Heart left ventricle (tissue), 16 donors: ENCODE measurements at regions not wholly inside any gene's neighbourhood (a gene's known extent, or its start where the extent isn't known, plus 50 kb on each side); places are given as distances from the start of the nearest gene placed in this dataset.

Source experiments
- ATAC-seq, 4 donors: fragments of 200-7000 bp; cut with Tn5 transposase; one replicate each; pipeline ENCODE4 v1.9.1; 2020 to 2022; ENCODE audit warnings: moderate library complexity in 4 of 4, mild to moderate bottlenecking in 3 of 4, moderate number of reproducible peaks in 1 of 4
- DNase-seq, 5 donors: peaks; one replicate each; pipeline ENCODE4 v3.0.0-alpha.2; 2020
- H3K27ac ChIP-seq, 12 donors: fragments of 200-600 bp; sonication (generic) in 4 of 12; one replicate each; pipeline versions ENCODE4 v1.5.0 to v1.8.0; 2016 to 2022; ENCODE audit warnings: mild to moderate bottlenecking in 2 of 12
- H3K27me3 ChIP-seq, 9 donors: fragments of 200-600 bp; sonication (generic) in 2 of 9; one replicate each; pipeline versions ENCODE4 v1.5.1 to v1.8.0; 2016 to 2022; ENCODE audit warnings: mild to moderate bottlenecking in 3 of 9
- H3K36me3 ChIP-seq, 9 donors: fragments of 200-600 bp; sonication (generic) in 2 of 9; one replicate each; pipeline versions ENCODE4 v1.5.0 to v1.8.0; 2018 to 2022; ENCODE audit warnings: mild to moderate bottlenecking in 2 of 9
- H3K4me1 ChIP-seq, 12 donors: fragments of 200-600 bp; sonication (generic) in 4 of 12; one replicate each; pipeline versions ENCODE4 v1.5.0 to v1.8.0; 2016 to 2022; ENCODE audit warnings: mild to moderate bottlenecking in 3 of 12
- H3K4me3 ChIP-seq, 12 donors: fragments of 200-600 bp; sonication (generic) in 4 of 12; one replicate each; pipeline versions ENCODE4 v1.5.0 to v1.8.0; 2017 to 2022; ENCODE audit warnings: mild to moderate bottlenecking in 9 of 12, moderate library complexity in 4 of 12
- H3K9me3 ChIP-seq, 12 donors: fragments of 200-600 bp; sonication (generic) in 4 of 12; one replicate each; pipeline versions ENCODE4 v1.5.0 to v1.8.0; 2016 to 2022; ENCODE audit warnings: mild to moderate bottlenecking in 1 of 12
- CTCF ChIP-seq, 12 donors: fragments of 200-600 bp; sonication (generic) in 4 of 12; IDR thresholded peaks; one replicate each; pipeline versions ENCODE4 v1.5.0 to v1.8.0; 2018 to 2022; ENCODE audit warnings: antibody characterized with exemption in 12 of 12, mild to moderate bottlenecking in 5 of 12
- POLR2A ChIP-seq, 2 donors: fragments of 450-650 bp; IDR thresholded peaks; one replicate each; pipeline ENCODE4 v1.6.1; 2017; ENCODE audit warnings: antibody characterized with exemption in 2 of 2, mild to moderate bottlenecking in 2 of 2, moderate library complexity in 2 of 2
- WGBS, 4 donors: extraction: QIAGEN DNeasy Blood & Tissue Kit in 2 of 4; methylation state at CpG; one replicate each; pipeline versions ENCODE4 v1.1.5 to v1.1.7; 2013 to 2018; 5-methylcytosine and 5-hydroxymethylcytosine counted together
- intact Hi-C, 10 donors: fragments of 100-400 bp; cut with DNase I; formaldehyde crosslinking; loops; one replicate each; pipeline versions ENCODE4 v1.11.1 to v1.14.2; 2022
- donor health status: ischemic (EF 13 %, LVEDD 7.1; RV severe dilation, severe dysfunction).
- donor health status: healthy with polysubstance abuse.
- donor health status: DM: no; HTN: yes; CAD: no.
- donor health status: DM: no; HTN: no; CAD: no.
- donor health status: ischemic (EF 25% LVEDD 6.9; RV normal size, moderate dysfunction).
- donor health status: ischemic (EF 25% LVEDD 5.7; RV mildly dilated, moderate dysfunction).
- donor health status: healthy.
- donor health status: DM: yes; HTN: yes; CAD: no.
- donor health status: ischemic (EF 35%, LVEDD 5.7; RV mildly dilated, moderate dysfunction).
- donor health status: nonischemic (EF 11% LVEDD 7.7; RV severe dilation, severe dysfunction).
- donor health status: DM: yes; HTN: yes; CAD: no.
- donor health status: PGD.
- donor health status: ischemic (EF 29% LVEDD 5.4; RV normal size, mild dysfunction).
- donor health status: nonischemic (EF 23%, LVEDD 6.1; RV moderate dilation, normal function).

- Histone ChIP-seq H3K27ac (peak overlapping the region in 9 of 12 donors; percentile 4 to 54 (median 21)), H3K9me3 (peaks cover 0 to 8% (median 0%) of the 10 kb centered on the region in 12 donors), H3K4me1 (peaks cover 0 to 14% (median 7%) of the 10 kb centered on the region in 12 donors), H3K36me3 (no peaks in the 10 kb centered on the region), H3K4me3 (no peak overlapping the region), H3K27me3 (no peaks in the 10 kb centered on the region)
- 57 to 79% (median 67%) methylated on average over 2 of the region's 2 CpGs for WGBS, 4 donors
- TF ChIP-seq POLR2A (IDR thresholded peaks at IDR 0.05), result no peak
- TF ChIP-seq CTCF (IDR thresholded peaks at IDR 0.05), result no peak
- no peak for DNase-seq
- intact Hi-C loops, result loop anchor here in 1 of 10 donors (1.0 kb wide), 1 partner anchor 43 kb away; no protein-coding TSS in a partner anchor
- ATAC-seq, result peak in 1 of 4 donors; percentile 31
These were observed 460.0 kb downstream of the COG6 start for GRCh38 chr13:40115426-40115825.

GRCh38 chr13:40116008-40116407, 460.5 kb downstream of the COG6 start:
- 35 to 46% (median 41%) methylated on average over 6 of the region's 6 CpGs for WGBS, 4 donors
- peak; percentile 49 to 94 (median 86) for ATAC-seq
- H3K36me3 ChIP-seq, result no peaks in the 10 kb centered on the region
- DNase-seq, result peak in 3 of 5 donors; percentile 35 to 69 (median 38)
- no peaks in the 10 kb centered on the region for H3K27me3 ChIP-seq
- no peak overlapping the region for H3K4me3 ChIP-seq
- H3K27ac ChIP-seq, result peak overlapping the region in 7 of 12 donors; percentile 4 to 54 (median 28)
- H3K4me1 ChIP-seq, result peaks cover 0 to 14% (median 7%) of the 10 kb centered on the region in 12 donors
- intact Hi-C loops, result no loop called here
- no peak for TF ChIP-seq POLR2A (IDR thresholded peaks at IDR 0.05)
- no peak for TF ChIP-seq CTCF (IDR thresholded peaks at IDR 0.05)
- peaks cover 0 to 8% (median 0%) of the 10 kb centered on the region in 12 donors for H3K9me3 ChIP-seq

- TF ChIP-seq POLR2A (IDR thresholded peaks at IDR 0.05) (no peak), CTCF (IDR thresholded peaks at IDR 0.05) (no peak)
- H3K36me3 ChIP-seq, result no peaks in the 10 kb centered on the region
- ATAC-seq (no peak), DNase-seq (no peak)
- peaks cover 0 to 14% (median 7%) of the 10 kb centered on the region in 12 donors for H3K4me1 ChIP-seq
- WGBS, 4 donors, result 87 to 94% (median 92%) methylated on average over 3 of the region's 3 CpGs
- no peaks in the 10 kb centered on the region for H3K27me3 ChIP-seq
- intact Hi-C loops, result no loop called here
- no peak overlapping the region for H3K4me3 ChIP-seq
- no peak overlapping the region for H3K27ac ChIP-seq
- peaks cover 0 to 8% (median 0%) of the 10 kb centered on the region in 12 donors for H3K9me3 ChIP-seq
These were observed 462.9 kb downstream of the COG6 start for GRCh38 chr13:40118337-40118736.

GRCh38 chr13:40119852-40120251, 464.4 kb downstream of the COG6 start:
- Histone ChIP-seq H3K9me3 (peaks cover 0 to 8% (median 0%) of the 10 kb centered on the region in 12 donors), H3K36me3 (no peaks in the 10 kb centered on the region), H3K4me1 (peaks cover 0 to 18% (median 6%) of the 10 kb centered on the region in 12 donors), H3K27me3 (no peaks in the 10 kb centered on the region), H3K27ac (peak overlapping the region in 2 of 12 donors; percentile 19 to 20), H3K4me3 (no peak overlapping the region)
- intact Hi-C loops, result no loop called here
- DNase-seq (no peak), ATAC-seq (no peak)
- WGBS, 4 donors, result 81 to 91% (median 86%) methylated on average over 1 of the region's 1 CpG
- no peak for TF ChIP-seq POLR2A (IDR thresholded peaks at IDR 0.05)
- TF ChIP-seq CTCF (IDR thresholded peaks at IDR 0.05), result no peak
